Liver (tissue), 8 donors: ENCODE measurements at regions not wholly inside any gene's neighbourhood (a gene's known extent, or its start where the extent isn't known, plus 50 kb on each side); places are given as distances from the start of the nearest gene placed in this dataset.

Experiments used
- DNase-seq: peaks from one replicate; pipeline ENCODE4 v3.0.0-alpha.2; 2017; ENCODE audit warnings: low spot score
- H3K27ac ChIP-seq, 2 donors: one replicate each; pipeline ENCODE4 v1.7.0; 2013; ENCODE audit warnings: inconsistent platforms in 2 of 2, low read length in 2 of 2, control low read depth in 1 of 2, low read depth in 1 of 2, mild to moderate bottlenecking in 1 of 2
- H3K27me3 ChIP-seq, 4 donors: one replicate each; pipeline versions ENCODE4 v1.6.1 to v1.7.0; 2013; ENCODE audit warnings: low read length in 3 of 4, inconsistent platforms in 1 of 4, mild to moderate bottlenecking in 1 of 4, moderate library complexity in 1 of 4; ENCODE audit not compliant: control insufficient read depth in 4 of 4, insufficient read depth in 4 of 4
- H3K36me3 ChIP-seq, 4 donors: one replicate each; pipeline versions ENCODE4 v1.6.1 to v1.7.0; 2013; ENCODE audit warnings: low read length in 3 of 4, mild to moderate bottlenecking in 3 of 4, low read depth in 1 of 4, moderate library complexity in 1 of 4; ENCODE audit not compliant: control insufficient read depth in 4 of 4, insufficient read depth in 3 of 4
- H3K4me1 ChIP-seq, 4 donors: one replicate each; pipeline versions ENCODE4 v1.6.1 to v1.7.0; 2013; ENCODE audit warnings: low read length in 3 of 4, mild to moderate bottlenecking in 3 of 4, moderate library complexity in 1 of 4; ENCODE audit not compliant: control insufficient read depth in 4 of 4, insufficient read depth in 4 of 4
- H3K4me3 ChIP-seq, 3 donors: one replicate each; pipeline versions ENCODE4 v1.6.1 to v1.7.0; 2013; ENCODE audit warnings: low read length in 3 of 3, control low read depth in 1 of 3, low read depth in 1 of 3, mild to moderate bottlenecking in 1 of 3
- H3K9ac ChIP-seq, 2 donors: one replicate each; pipeline ENCODE4 v1.7.0; 2013; ENCODE audit warnings: low read length in 2 of 2, mild to moderate bottlenecking in 2 of 2, moderate library complexity in 2 of 2, control low read depth in 1 of 2, low read depth in 1 of 2
- H3K9me3 ChIP-seq, 4 donors: one replicate each; pipeline versions ENCODE4 v1.6.1 to v1.7.0; 2013; ENCODE audit warnings: low read length in 3 of 4; ENCODE audit not compliant: control insufficient read depth in 4 of 4
- FOXA1 ChIP-seq: IDR thresholded peaks from 2 replicates; pipeline ENCODE4 v1.6.1; 2016; ENCODE audit warnings: antibody characterized with exemption
- FOXA2 ChIP-seq: IDR thresholded peaks from 2 replicates; pipeline ENCODE4 v1.6.1; 2016; ENCODE audit warnings: antibody characterized with exemption
- GABPA ChIP-seq, 2 donors: IDR thresholded peaks in 1 of 2; conservative IDR thresholded peaks in 1 of 2; 2 replicates each; pipeline ENCODE4 v1.6.1; 2016; ENCODE audit warnings: antibody characterized with exemption in 2 of 2, mild to moderate bottlenecking in 1 of 2, moderate library complexity in 1 of 2
- HNF4A ChIP-seq, 2 donors: conservative IDR thresholded peaks; 2 replicates each; pipeline ENCODE4 v1.6.1; 2016; ENCODE audit warnings: antibody characterized with exemption in 2 of 2, mild to moderate bottlenecking in 2 of 2
- HNF4G ChIP-seq: IDR thresholded peaks from 2 replicates; pipeline ENCODE4 v1.6.1; 2016; ENCODE audit warnings: antibody characterized with exemption
- JUND ChIP-seq, 2 donors: IDR thresholded peaks; 2 replicates each; pipeline ENCODE4 v1.6.1; 2016; ENCODE audit warnings: antibody characterized with exemption in 2 of 2
- NR2F2 ChIP-seq: IDR thresholded peaks from 2 replicates; pipeline ENCODE4 v1.6.1; 2016; ENCODE audit warnings: antibody characterized with exemption
- RAD21 ChIP-seq, 2 donors: IDR thresholded peaks; 2 replicates each; pipeline ENCODE4 v1.6.1; 2016; ENCODE audit warnings: antibody characterized with exemption in 2 of 2, mild to moderate bottlenecking in 2 of 2
- RXRA ChIP-seq, 2 donors: IDR thresholded peaks; 2 replicates each; pipeline ENCODE4 v1.6.1; 2017 to 2018; ENCODE audit warnings: antibody characterized with exemption in 2 of 2, mild to moderate bottlenecking in 1 of 2
- SP1 ChIP-seq: IDR thresholded peaks from 2 replicates; pipeline ENCODE4 v1.6.1; 2018; ENCODE audit warnings: antibody characterized with exemption, mild to moderate bottlenecking
- TAF1 ChIP-seq: conservative IDR thresholded peaks from 2 replicates; pipeline ENCODE4 v1.6.1; 2016; ENCODE audit warnings: antibody characterized with exemption, mild to moderate bottlenecking
- YY1 ChIP-seq: IDR thresholded peaks from 2 replicates; pipeline ENCODE4 v1.6.1; 2016; ENCODE audit warnings: antibody characterized with exemption, mild to moderate bottlenecking
- WGBS: extraction: QIAGEN DNeasy Blood & Tissue Kit; methylation state at CpG from one replicate; pipeline ENCODE4 v1.1.7; 2013; 5-methylcytosine and 5-hydroxymethylcytosine counted together
- TF ChIP-seq, protein P1 (sequence below): IDR thresholded peaks from 2 replicates; pipeline ENCODE4 v1.6.1; 2016; ENCODE audit warnings: antibody characterized with exemption
- TF ChIP-seq, protein P2 (sequence below): IDR thresholded peaks from 2 replicates; pipeline ENCODE4 v1.6.1; 2016; ENCODE audit warnings: antibody characterized with exemption, mild to moderate bottlenecking
- TF ChIP-seq, protein P3 (sequence below): IDR thresholded peaks from 2 replicates; pipeline ENCODE4 v1.6.1; 2016; ENCODE audit warnings: antibody characterized with exemption
- TF ChIP-seq, protein P4 (sequence below): fragments of 150-350 bp; IDR thresholded peaks from 2 replicates; pipeline ENCODE4 v1.5.1; 2017; ENCODE audit warnings: improper control_type of control experiment, low read depth, low read length; ENCODE audit not compliant: missing input control
- TF ChIP-seq, protein P5 (sequence below): IDR thresholded peaks from 2 replicates; pipeline ENCODE4 v1.6.1; 2016; ENCODE audit warnings: antibody characterized with exemption
- donor health status: healthy.
- donor health status: healthy.
- donor health status: healthy.
- donor health status: healthy.
- donor health status: healthy.

DNA sequence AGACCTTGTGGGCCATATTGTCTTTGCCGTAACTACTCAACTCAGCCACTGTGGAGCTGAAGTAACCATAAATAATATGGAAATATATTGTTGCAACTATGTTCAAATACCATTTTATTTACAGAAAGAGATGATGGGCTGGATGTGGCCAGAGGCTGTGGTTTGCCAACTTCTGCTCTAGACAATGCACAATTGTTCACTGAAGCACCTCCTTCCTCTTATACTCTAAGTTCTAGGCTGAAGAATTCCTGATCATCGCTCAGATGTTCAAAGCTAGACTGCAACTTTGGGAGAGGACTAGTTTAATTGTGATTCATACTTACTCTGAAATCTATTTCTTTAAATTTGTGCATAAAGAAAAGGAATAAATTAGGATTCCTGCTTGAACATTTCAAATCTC lies 245.0 kb downstream of the TAF11L14 start:
- no peak overlapping the region for H3K9ac ChIP-seq
- DNase-seq, result no peak
- TF ChIP-seq FOXA1 (no peak), JUND (IDR thresholded peaks at IDR 0.05) (no peak), NR2F2 (no peak), TAF1 (no peak), RAD21 (IDR thresholded peaks at IDR 0.05) (no peak), HNF4G (no peak), RXRA (IDR thresholded peaks at IDR 0.05) (no peak), HNF4A (conservative IDR thresholded peaks at IDR 0.05) (no peak), FOXA2 (no peak), GABPA (IDR thresholded peaks at IDR 0.05 in 1 of 2, conservative IDR thresholded peaks at IDR 0.05 in 1 of 2) (no peak), SP1 (no peak), YY1 (no peak)
- TF ChIP-seq, protein P1, sequence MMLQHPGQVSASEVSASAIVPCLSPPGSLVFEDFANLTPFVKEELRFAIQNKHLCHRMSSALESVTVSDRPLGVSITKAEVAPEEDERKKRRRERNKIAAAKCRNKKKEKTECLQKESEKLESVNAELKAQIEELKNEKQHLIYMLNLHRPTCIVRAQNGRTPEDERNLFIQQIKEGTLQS, result no peak
- TF ChIP-seq, protein P2, sequence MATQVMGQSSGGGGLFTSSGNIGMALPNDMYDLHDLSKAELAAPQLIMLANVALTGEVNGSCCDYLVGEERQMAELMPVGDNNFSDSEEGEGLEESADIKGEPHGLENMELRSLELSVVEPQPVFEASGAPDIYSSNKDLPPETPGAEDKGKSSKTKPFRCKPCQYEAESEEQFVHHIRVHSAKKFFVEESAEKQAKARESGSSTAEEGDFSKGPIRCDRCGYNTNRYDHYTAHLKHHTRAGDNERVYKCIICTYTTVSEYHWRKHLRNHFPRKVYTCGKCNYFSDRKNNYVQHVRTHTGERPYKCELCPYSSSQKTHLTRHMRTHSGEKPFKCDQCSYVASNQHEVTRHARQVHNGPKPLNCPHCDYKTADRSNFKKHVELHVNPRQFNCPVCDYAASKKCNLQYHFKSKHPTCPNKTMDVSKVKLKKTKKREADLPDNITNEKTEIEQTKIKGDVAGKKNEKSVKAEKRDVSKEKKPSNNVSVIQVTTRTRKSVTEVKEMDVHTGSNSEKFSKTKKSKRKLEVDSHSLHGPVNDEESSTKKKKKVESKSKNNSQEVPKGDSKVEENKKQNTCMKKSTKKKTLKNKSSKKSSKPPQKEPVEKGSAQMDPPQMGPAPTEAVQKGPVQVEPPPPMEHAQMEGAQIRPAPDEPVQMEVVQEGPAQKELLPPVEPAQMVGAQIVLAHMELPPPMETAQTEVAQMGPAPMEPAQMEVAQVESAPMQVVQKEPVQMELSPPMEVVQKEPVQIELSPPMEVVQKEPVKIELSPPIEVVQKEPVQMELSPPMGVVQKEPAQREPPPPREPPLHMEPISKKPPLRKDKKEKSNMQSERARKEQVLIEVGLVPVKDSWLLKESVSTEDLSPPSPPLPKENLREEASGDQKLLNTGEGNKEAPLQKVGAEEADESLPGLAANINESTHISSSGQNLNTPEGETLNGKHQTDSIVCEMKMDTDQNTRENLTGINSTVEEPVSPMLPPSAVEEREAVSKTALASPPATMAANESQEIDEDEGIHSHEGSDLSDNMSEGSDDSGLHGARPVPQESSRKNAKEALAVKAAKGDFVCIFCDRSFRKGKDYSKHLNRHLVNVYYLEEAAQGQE, result no peak
- TF ChIP-seq, protein P3, sequence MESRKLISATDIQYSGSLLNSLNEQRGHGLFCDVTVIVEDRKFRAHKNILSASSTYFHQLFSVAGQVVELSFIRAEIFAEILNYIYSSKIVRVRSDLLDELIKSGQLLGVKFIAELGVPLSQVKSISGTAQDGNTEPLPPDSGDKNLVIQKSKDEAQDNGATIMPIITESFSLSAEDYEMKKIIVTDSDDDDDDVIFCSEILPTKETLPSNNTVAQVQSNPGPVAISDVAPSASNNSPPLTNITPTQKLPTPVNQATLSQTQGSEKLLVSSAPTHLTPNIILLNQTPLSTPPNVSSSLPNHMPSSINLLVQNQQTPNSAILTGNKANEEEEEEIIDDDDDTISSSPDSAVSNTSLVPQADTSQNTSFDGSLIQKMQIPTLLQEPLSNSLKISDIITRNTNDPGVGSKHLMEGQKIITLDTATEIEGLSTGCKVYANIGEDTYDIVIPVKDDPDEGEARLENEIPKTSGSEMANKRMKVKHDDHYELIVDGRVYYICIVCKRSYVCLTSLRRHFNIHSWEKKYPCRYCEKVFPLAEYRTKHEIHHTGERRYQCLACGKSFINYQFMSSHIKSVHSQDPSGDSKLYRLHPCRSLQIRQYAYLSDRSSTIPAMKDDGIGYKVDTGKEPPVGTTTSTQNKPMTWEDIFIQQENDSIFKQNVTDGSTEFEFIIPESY, result no peak
- TF ChIP-seq, protein P4, sequence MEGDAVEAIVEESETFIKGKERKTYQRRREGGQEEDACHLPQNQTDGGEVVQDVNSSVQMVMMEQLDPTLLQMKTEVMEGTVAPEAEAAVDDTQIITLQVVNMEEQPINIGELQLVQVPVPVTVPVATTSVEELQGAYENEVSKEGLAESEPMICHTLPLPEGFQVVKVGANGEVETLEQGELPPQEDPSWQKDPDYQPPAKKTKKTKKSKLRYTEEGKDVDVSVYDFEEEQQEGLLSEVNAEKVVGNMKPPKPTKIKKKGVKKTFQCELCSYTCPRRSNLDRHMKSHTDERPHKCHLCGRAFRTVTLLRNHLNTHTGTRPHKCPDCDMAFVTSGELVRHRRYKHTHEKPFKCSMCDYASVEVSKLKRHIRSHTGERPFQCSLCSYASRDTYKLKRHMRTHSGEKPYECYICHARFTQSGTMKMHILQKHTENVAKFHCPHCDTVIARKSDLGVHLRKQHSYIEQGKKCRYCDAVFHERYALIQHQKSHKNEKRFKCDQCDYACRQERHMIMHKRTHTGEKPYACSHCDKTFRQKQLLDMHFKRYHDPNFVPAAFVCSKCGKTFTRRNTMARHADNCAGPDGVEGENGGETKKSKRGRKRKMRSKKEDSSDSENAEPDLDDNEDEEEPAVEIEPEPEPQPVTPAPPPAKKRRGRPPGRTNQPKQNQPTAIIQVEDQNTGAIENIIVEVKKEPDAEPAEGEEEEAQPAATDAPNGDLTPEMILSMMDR, result no peak
- TF ChIP-seq, protein P5, sequence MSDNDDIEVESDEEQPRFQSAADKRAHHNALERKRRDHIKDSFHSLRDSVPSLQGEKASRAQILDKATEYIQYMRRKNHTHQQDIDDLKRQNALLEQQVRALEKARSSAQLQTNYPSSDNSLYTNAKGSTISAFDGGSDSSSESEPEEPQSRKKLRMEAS, result no peak
- no peak overlapping the region for H3K4me3 ChIP-seq
- H3K36me3 ChIP-seq, result no peaks in the 10 kb centered on the region
- no peaks in the 10 kb centered on the region for H3K9me3 ChIP-seq
- H3K27ac ChIP-seq, result no peak overlapping the region
- H3K4me1 ChIP-seq, result no peaks in the 10 kb centered on the region
- no peaks in the 10 kb centered on the region for H3K27me3 ChIP-seq
- WGBS, result 92% methylated on average over 2 of the region's 2 CpGs

DNA sequence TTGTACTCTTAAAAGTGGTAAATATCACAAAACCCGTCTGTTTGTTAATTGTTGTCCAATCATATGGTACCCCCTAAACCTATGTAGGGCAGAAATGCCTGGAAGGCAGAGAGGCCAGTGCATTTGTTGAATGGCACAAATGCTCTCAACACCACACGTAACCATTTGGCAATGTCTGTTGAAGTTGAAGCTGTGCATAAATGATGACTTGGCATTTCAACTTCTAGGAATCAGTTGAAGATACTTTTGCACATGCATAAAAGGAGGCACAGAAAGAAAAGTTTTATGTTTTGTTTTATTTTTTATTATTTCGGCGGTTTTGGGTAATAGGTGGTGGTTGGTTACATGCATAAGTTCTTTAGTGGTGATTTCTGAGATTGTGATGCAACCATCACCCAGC lies 246.6 kb downstream of the TAF11L14 start:
- H3K27me3 ChIP-seq, result no peaks in the 10 kb centered on the region
- H3K9me3 ChIP-seq, result no peaks in the 10 kb centered on the region
- no peaks in the 10 kb centered on the region for H3K36me3 ChIP-seq
- H3K4me3 ChIP-seq, result no peak overlapping the region
- no peak overlapping the region for H3K27ac ChIP-seq
- no peak for DNase-seq
- no peak overlapping the region for H3K9ac ChIP-seq
- 81% methylated on average over 4 of the region's 4 CpGs for WGBS
- no peaks in the 10 kb centered on the region for H3K4me1 ChIP-seq
- TF ChIP-seq HNF4A (conservative IDR thresholded peaks at IDR 0.05) (no peak), HNF4G (no peak), SP1 (no peak), NR2F2 (no peak), JUND (IDR thresholded peaks at IDR 0.05) (no peak)
- TF ChIP-seq, protein P2, result no peak
- TF ChIP-seq, protein P4, result no peak
